ENCODE measurements at regions not wholly inside any gene's neighbourhood (a gene's known extent, or its start where the extent isn't known, plus 50 kb on each side); places are given as distances from the start of the nearest gene placed in this dataset.

DNA sequence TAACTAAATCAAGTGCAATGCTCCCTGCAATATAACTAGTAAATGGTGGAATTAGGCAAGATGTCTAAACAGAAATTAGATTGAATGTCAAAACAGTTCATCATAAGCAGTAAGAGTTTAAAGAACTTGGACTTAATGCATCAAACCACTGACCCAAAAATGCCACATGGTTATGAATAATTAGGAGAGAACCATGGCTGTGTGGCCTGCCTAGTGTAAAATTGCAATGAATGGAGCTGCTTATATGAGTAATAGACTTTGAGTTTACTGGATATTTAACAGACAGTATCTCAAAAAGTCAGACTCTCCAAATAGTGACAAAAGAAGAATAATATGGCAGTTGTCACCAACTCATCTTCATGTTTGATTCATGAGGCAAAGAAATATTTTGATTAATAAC, 101.6 kb upstream of the COL5A2 start:
- DNase-seq = no peak
- intact Hi-C loops (cut with DNase I) = no loop called here
- TF ChIP-seq, protein P1, sequence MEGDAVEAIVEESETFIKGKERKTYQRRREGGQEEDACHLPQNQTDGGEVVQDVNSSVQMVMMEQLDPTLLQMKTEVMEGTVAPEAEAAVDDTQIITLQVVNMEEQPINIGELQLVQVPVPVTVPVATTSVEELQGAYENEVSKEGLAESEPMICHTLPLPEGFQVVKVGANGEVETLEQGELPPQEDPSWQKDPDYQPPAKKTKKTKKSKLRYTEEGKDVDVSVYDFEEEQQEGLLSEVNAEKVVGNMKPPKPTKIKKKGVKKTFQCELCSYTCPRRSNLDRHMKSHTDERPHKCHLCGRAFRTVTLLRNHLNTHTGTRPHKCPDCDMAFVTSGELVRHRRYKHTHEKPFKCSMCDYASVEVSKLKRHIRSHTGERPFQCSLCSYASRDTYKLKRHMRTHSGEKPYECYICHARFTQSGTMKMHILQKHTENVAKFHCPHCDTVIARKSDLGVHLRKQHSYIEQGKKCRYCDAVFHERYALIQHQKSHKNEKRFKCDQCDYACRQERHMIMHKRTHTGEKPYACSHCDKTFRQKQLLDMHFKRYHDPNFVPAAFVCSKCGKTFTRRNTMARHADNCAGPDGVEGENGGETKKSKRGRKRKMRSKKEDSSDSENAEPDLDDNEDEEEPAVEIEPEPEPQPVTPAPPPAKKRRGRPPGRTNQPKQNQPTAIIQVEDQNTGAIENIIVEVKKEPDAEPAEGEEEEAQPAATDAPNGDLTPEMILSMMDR (IDR thresholded peaks at IDR 0.05) = no peak

DNA sequence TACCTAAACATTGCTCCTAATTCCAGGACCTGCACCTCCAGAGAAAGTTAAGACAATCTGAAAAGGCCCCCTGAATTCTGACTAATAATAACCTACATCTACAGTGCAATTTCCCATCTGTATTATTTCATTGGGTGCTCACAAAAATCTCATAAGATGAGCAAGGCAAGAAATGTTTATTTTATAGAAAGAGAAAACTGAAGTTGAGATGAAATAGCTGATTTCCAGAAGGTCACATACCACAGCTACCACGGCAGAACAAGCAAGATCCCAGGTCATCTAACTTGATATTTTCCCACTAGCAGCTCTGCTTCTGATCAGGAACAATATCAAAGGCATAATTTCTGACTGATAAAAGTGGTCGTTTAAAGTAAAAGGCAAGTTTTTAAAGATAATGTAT, 105.8 kb upstream of the COL5A2 start:
- ATAC-seq = no peak
- H3K4me3 ChIP-seq = no peak overlapping the region
- H3K36me3 ChIP-seq = no peaks in the 10 kb centered on the region
- TF ChIP-seq, protein P1 (IDR thresholded peaks at IDR 0.05) = no peak
- H3K4me1 ChIP-seq = peaks cover 4% of the 10 kb centered on the region
- no peaks in the 10 kb centered on the region for H3K27me3 ChIP-seq (ENCODE audit: low read depth)
- H3K27ac ChIP-seq = no peak overlapping the region
- no peaks in the 10 kb centered on the region for H3K9me3 ChIP-seq
- DNase-seq = no peak
- intact Hi-C loops (cut with DNase I) = no loop called here

More for the DNA sequence above, 101.6 kb upstream of the COL5A2 start:
- no peaks in the 10 kb centered on the region for H3K27me3 ChIP-seq (ENCODE audit: low read depth)
- no peaks in the 10 kb centered on the region for H3K9me3 ChIP-seq
- no peak for ATAC-seq
- H3K36me3 ChIP-seq = no peaks in the 10 kb centered on the region
- H3K4me3 ChIP-seq = no peak overlapping the region
- peaks cover 4% of the 10 kb centered on the region for H3K4me1 ChIP-seq
- no peak overlapping the region for H3K27ac ChIP-seq

DNA sequence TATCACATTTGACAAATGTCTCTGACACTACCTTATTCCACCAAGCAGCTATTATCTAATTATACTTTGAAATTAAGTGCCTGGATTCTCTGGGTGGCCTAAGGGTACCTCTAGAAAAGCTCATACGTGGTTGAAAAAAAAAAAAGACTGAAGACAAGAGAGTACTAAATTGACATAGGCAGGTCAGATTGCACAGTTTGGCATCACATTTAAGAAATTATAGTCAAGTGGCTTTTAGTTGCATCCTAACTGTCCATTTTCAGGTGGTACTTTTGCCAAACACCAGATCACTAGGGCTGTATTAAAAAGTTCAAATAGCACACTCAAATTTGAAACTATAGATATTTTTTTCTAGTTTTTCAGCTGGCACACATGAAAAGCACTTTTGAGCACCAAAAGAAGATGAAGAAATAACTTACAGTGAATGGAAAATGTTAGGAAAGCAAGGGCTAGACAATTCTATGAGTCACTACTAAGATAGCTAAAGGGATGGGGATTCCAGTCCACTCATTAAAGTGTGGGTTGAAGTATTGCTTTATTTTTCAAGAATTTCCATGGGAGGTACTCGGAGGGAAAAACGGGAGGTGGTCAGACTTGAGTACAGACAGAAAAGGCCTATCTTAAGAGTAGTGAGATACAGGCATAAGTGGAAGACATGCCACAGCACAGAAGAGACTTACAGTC, 106.5 kb upstream of the COL5A2 start:
- H3K36me3 ChIP-seq = no peaks in the 10 kb centered on the region
- no peak overlapping the region for H3K4me3 ChIP-seq
- intact Hi-C loops (cut with DNase I) = no loop called here
- H3K27me3 ChIP-seq (ENCODE audit: low read depth) = no peaks in the 10 kb centered on the region
- TF ChIP-seq, protein P1 (IDR thresholded peaks at IDR 0.05) = no peak
- peaks cover 4% of the 10 kb centered on the region for H3K4me1 ChIP-seq
- no peak overlapping the region for H3K27ac ChIP-seq
- ATAC-seq = peak in 1 of 2 donors; percentile 69
- no peak for DNase-seq
- no peaks in the 10 kb centered on the region for H3K9me3 ChIP-seq

DNA sequence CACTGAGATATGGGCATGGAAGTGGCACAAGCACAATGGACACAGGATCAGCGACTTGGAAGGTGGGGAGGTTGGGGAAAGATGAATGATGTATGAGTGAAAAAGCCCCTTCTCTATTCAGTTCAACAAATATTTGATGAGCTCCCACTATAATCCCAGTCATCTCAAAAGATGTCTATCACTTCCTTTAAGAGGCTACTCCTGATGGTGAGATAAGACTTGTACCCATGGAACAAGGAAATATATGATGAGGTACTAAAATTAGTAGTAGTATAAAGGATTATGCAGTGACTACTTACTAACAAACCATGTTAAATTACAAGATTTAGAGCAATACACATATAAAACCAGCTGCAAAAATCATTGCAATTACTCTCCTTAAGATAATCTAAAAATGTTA, 107.8 kb upstream of the COL5A2 start:
- TF ChIP-seq, protein P1 (IDR thresholded peaks at IDR 0.05) = no peak
- Histone ChIP-seq H3K4me3 (no peak overlapping the region), H3K4me1 (peaks cover 4% of the 10 kb centered on the region), H3K9me3 (no peaks in the 10 kb centered on the region), H3K27ac (no peak overlapping the region), H3K36me3 (no peaks in the 10 kb centered on the region), H3K27me3 (ENCODE audit: low read depth) (no peaks in the 10 kb centered on the region)
- no peak for ATAC-seq
- no peak for DNase-seq
- intact Hi-C loops (cut with DNase I) = no loop called here

DNA sequence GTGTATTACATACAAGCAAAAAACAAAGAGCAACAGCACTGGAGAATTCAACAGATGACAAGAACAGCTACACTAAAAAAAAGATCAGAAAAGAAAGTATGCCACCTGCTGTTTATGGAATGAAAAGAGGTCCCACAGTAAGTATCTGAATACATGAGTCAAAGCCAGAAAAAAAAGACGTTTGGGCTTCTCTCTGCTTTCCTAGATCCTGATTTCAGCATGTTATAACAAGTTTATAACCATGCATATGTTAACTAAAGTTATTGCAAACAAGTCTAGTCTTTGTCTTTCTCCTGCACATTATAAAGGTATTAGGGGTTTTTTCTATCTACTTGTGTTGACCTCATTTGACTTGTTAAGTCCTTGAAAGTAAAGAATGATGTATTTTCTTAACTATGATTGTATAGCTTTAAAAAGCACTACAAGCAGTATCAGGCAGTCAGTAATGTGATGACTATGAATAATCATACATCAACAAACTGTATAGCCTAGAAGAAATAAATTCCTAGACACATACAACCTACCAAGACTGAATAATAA, 108.5 kb upstream of the COL5A2 start:
- DNase-seq (no peak), ATAC-seq (peak in 1 of 2 donors; percentile 67)

More for the DNA sequence above, 108.5 kb upstream of the COL5A2 start:
- Histone ChIP-seq H3K4me1 (peaks cover 4% of the 10 kb centered on the region), H3K27ac (no peak overlapping the region), H3K27me3 (ENCODE audit: low read depth) (no peaks in the 10 kb centered on the region), H3K36me3 (no peaks in the 10 kb centered on the region), H3K4me3 (no peak overlapping the region), H3K9me3 (no peaks in the 10 kb centered on the region)
- TF ChIP-seq, protein P1 (IDR thresholded peaks at IDR 0.05) = peak; percentile 49
- intact Hi-C loops (cut with DNase I) = no loop called here

Measured in lower lobe of right lung (tissue), 2 donors.